H1 (cell line): ENCODE measurements at regions not wholly inside any gene's neighbourhood (a gene's known extent, or its start where the extent isn't known, plus 50 kb on each side); places are given as distances from the start of the nearest gene placed in this dataset.

ENCODE experiments used
- CTCF ChIA-PET: fragments of 300-600 bp; sonication (Branson Sonifier 250); formaldehyde crosslinking; loops from one replicate; lab custom pipeline; 2021; ENCODE audit not compliant: partially characterized antibody; lab: Charles Lee
- POLR2A ChIA-PET: fragments of 300-600 bp; sonication (Branson Sonifier 250); formaldehyde crosslinking; loops from one replicate; lab custom pipeline; 2021; ENCODE audit warnings: inconsistent platforms; ENCODE audit not compliant: partially characterized antibody; lab: Charles Lee
- DNase-seq, 2 experiments: peaks; one replicate each; pipeline versions ENCODE4 v3.0.0 to v3.0.0-alpha.2; 2010 to 2022; ENCODE audit warnings: low spot score in 2 of 2, low read depth in 1 of 2, mixed read lengths in 1 of 2
- FAIRE-seq: peaks from 2 replicates; lab custom pipeline; 2011; peaks lifted over from hg19 to GRCh38; lab: Jason Lieb, UNC
- H2AFZ ChIP-seq: 2 replicates; pipeline ENCODE4 v1.8.1; 2012; ENCODE audit warnings: low read length, inconsistent platforms
- H2AK5ac ChIP-seq: 2 replicates; pipeline ENCODE4 v1.6.1; 2013; ENCODE audit warnings: low read depth, low read length
- H2BK120ac ChIP-seq: replicated peaks from 2 replicates; pipeline ENCODE3; 2013; ENCODE audit warnings: low read depth, low read length, inconsistent platforms
- H2BK12ac ChIP-seq: 2 replicates; pipeline ENCODE4 v1.6.1; 2013; ENCODE audit warnings: low read depth, low read length
- H2BK15ac ChIP-seq: 2 replicates; pipeline ENCODE4 v1.6.1; 2013; ENCODE audit warnings: low read length
- H2BK20ac ChIP-seq: 2 replicates; pipeline ENCODE4 v1.6.1; 2013; ENCODE audit warnings: low read length
- H2BK5ac ChIP-seq: 2 replicates; pipeline ENCODE4 v1.6.1; 2013; ENCODE audit warnings: low read depth, low read length
- H3K14ac ChIP-seq: 2 replicates; pipeline ENCODE4 v1.6.1; 2013; ENCODE audit warnings: inconsistent platforms; ENCODE audit not compliant: insufficient read length
- H3K18ac ChIP-seq: 2 replicates; pipeline ENCODE4 v1.6.1; 2013; ENCODE audit warnings: low read length; ENCODE audit errors: extremely low read depth
- H3K23ac ChIP-seq: 2 replicates; pipeline ENCODE4 v1.6.1; 2013; ENCODE audit warnings: inconsistent platforms; ENCODE audit not compliant: insufficient read length
- H3K23me2 ChIP-seq: 2 replicates; pipeline ENCODE4 v1.6.1; 2013; ENCODE audit warnings: low read depth, low read length
- H3K27ac ChIP-seq: 2 replicates; pipeline ENCODE4 v1.6.1; 2011; ENCODE audit warnings: low read depth, low read length, inconsistent platforms
- H3K27me3 ChIP-seq, 4 experiments: replicated peaks in 1 of 4; 1 replicate in 1 of 4; 2 replicates in 3 of 4; pipeline versions ENCODE4 v1.6.1 to v1.8.1; 2011 to 2013; ENCODE audit warnings: low read length in 3 of 4, mild to moderate bottlenecking in 3 of 4, inconsistent platforms in 2 of 4, mixed read lengths in 2 of 4, moderate library complexity in 1 of 4; ENCODE audit not compliant: control insufficient read depth in 3 of 4, insufficient read depth in 3 of 4; ENCODE audit errors: extremely low read depth in 1 of 4
- H3K36me3 ChIP-seq, 4 experiments: 2 replicates each; pipeline versions ENCODE4 v1.6.1 to v1.8.1; 2011 to 2013; ENCODE audit warnings: mild to moderate bottlenecking in 4 of 4, low read length in 3 of 4, moderate library complexity in 2 of 4, control low read depth in 1 of 4, inconsistent platforms in 1 of 4; ENCODE audit not compliant: insufficient read depth in 4 of 4, control insufficient read depth in 2 of 4
- H3K4ac ChIP-seq: replicated peaks from 2 replicates; pipeline ENCODE3; 2013; ENCODE audit warnings: low read length, low read depth, mixed read lengths, inconsistent platforms; ENCODE audit not compliant: insufficient read length
- H3K4me1 ChIP-seq, 4 experiments: replicated peaks in 1 of 4; 1 replicate in 1 of 4; 2 replicates in 3 of 4; pipeline versions ENCODE4 v1.6.1 to v1.8.1; 2011 to 2013; ENCODE audit warnings: low read length in 3 of 4, inconsistent platforms in 2 of 4, mixed read lengths in 1 of 4; ENCODE audit not compliant: insufficient read depth in 4 of 4, control insufficient read depth in 3 of 4
- H3K4me2 ChIP-seq, 2 experiments: 2 replicates each; pipeline versions ENCODE4 v1.6.1 to v1.8.1; 2011 to 2013; ENCODE audit warnings: low read depth in 2 of 2, low read length in 2 of 2, control low read depth in 1 of 2, inconsistent platforms in 1 of 2, mild to moderate bottlenecking in 1 of 2; ENCODE audit not compliant: insufficient read depth in 1 of 2
- H3K4me3 ChIP-seq, 4 experiments: fragments of 200-600, 300-600 bp in 1 of 4; sonication (generic), shearing (Covaris generic), sonication (Bioruptor Twin) in 1 of 4; 2 replicates each; pipeline versions ENCODE4 v1.5.1 to v1.8.1; 2011 to 2016; ENCODE audit warnings: low read length in 4 of 4, low read depth in 3 of 4, control low read depth in 2 of 4, inconsistent platforms in 2 of 4, mild to moderate bottlenecking in 2 of 4, mixed read lengths in 1 of 4, moderate library complexity in 1 of 4; ENCODE audit not compliant: insufficient read depth in 2 of 4; ENCODE audit errors: extremely low read depth in 1 of 4
- H3K56ac ChIP-seq: replicated peaks from 2 replicates; pipeline ENCODE3; 2013; ENCODE audit warnings: low read depth, mild to moderate bottlenecking, mixed read lengths, low read length, inconsistent platforms; ENCODE audit not compliant: insufficient read length
- H3K79me1 ChIP-seq: 2 replicates; pipeline ENCODE4 v1.6.1; 2013; ENCODE audit warnings: low read depth, low read length, control low read depth
- H3K79me2 ChIP-seq, 2 experiments: 2 replicates each; pipeline versions ENCODE4 v1.6.1 to v1.8.1; 2012 to 2013; ENCODE audit warnings: low read length in 2 of 2, mild to moderate bottlenecking in 2 of 2, inconsistent platforms in 1 of 2; ENCODE audit not compliant: insufficient read depth in 2 of 2, control insufficient read depth in 1 of 2
- H3K9ac ChIP-seq, 4 experiments: replicated peaks in 1 of 4; 1 replicate in 1 of 4; 2 replicates in 3 of 4; pipeline versions ENCODE4 v1.6.1 to v1.8.1; 2011 to 2013; ENCODE audit warnings: low read depth in 3 of 4, low read length in 3 of 4, control low read depth in 2 of 4, mild to moderate bottlenecking in 2 of 4, moderate library complexity in 2 of 4, inconsistent platforms in 1 of 4; ENCODE audit errors: extremely low read depth in 1 of 4
- H3K9me3 ChIP-seq, 2 experiments: 2 replicates each; pipeline versions ENCODE4 v1.6.1 to v1.8.1; 2012 to 2013; ENCODE audit warnings: mild to moderate bottlenecking in 2 of 2, moderate library complexity in 2 of 2, control low read depth in 1 of 2, inconsistent platforms in 1 of 2, low read depth in 1 of 2, low read length in 1 of 2, mixed read lengths in 1 of 2; ENCODE audit not compliant: insufficient read depth in 2 of 2
- H4K20me1 ChIP-seq, 2 experiments: replicated peaks in 1 of 2; 2 replicates each; pipeline versions ENCODE3 to v1.8.1; 2011 to 2013; ENCODE audit warnings: inconsistent platforms in 2 of 2, low read length in 2 of 2, mild to moderate bottlenecking in 1 of 2; ENCODE audit not compliant: insufficient read depth in 2 of 2, control insufficient read depth in 1 of 2
- H4K5ac ChIP-seq: 2 replicates; pipeline ENCODE4 v1.6.1; 2013; ENCODE audit warnings: low read length, low read depth, mixed read lengths, inconsistent platforms; ENCODE audit not compliant: insufficient read length
- H4K8ac ChIP-seq: 2 replicates; pipeline ENCODE4 v1.8.0; 2013; ENCODE audit warnings: mild to moderate bottlenecking, moderate library complexity, low read length, inconsistent platforms; ENCODE audit not compliant: insufficient read depth; ENCODE audit errors: extremely low read depth
- H4K91ac ChIP-seq: replicated peaks from 2 replicates; pipeline ENCODE3; 2013; ENCODE audit warnings: low read length, mixed read lengths, inconsistent platforms; ENCODE audit not compliant: insufficient read length
- BCL11A ChIP-seq, 2 experiments: IDR thresholded peaks; one replicate each; pipeline ENCODE4 v1.6.1; 2011; ENCODE audit warnings: low read depth in 2 of 2, low read length in 2 of 2, mild to moderate bottlenecking in 2 of 2
- MAX ChIP-seq: IDR thresholded peaks from 2 replicates; pipeline ENCODE4 v1.6.1; 2012; ENCODE audit warnings: inconsistent platforms
- PHF8 ChIP-seq: fragments of 200-600 bp; sonication (generic); conservative IDR thresholded peaks from 2 replicates; pipeline ENCODE4 v1.7.1; 2012; ENCODE audit warnings: low read depth, mild to moderate bottlenecking, inconsistent platforms, low read length, moderate library complexity
- RBBP5 ChIP-seq: IDR thresholded peaks from 2 replicates; pipeline ENCODE4 v1.7.1; 2012; ENCODE audit warnings: low read depth, mild to moderate bottlenecking, inconsistent platforms, low read length, moderate library complexity, borderline replicate concordance
- RNF2 ChIP-seq: fragments of 200-900, 300-1000 bp; sonication (generic); IDR thresholded peaks from 2 replicates; pipeline ENCODE4 v1.7.1; 2016; ENCODE audit warnings: borderline replicate concordance, low read depth, mild to moderate bottlenecking, antibody characterized with exemption, low read length; ENCODE audit not compliant: poor library complexity, severe bottlenecking; ENCODE audit errors: missing control alignments
- TAF7 ChIP-seq: optimal IDR thresholded peaks from 2 replicates; pipeline ENCODE3; 2011; ENCODE audit warnings: low read depth, mild to moderate bottlenecking, inconsistent platforms, low read length, moderate library complexity, borderline replicate concordance

- Histone ChIP-seq H3K4me3 (no peak overlapping the region), H3K4me2 (no peak overlapping the region), H3K27me3 (no peaks in the 10 kb centered on the region), H2AK5ac (no peak overlapping the region), H2BK120ac (peak overlapping the region; percentile 58), H3K27ac (no peak overlapping the region), H3K36me3 (no peaks in the 10 kb centered on the region), H4K20me1 (no peaks in the 10 kb centered on the region), H3K79me1 (no peaks in the 10 kb centered on the region), H4K8ac (no peak overlapping the region), H2BK15ac (no peak overlapping the region), H2BK20ac (peak overlapping the region; percentile 90; the same call in 1 of the 2 replicates), H3K56ac (no peak overlapping the region), H4K5ac (no peak overlapping the region), H3K4ac (peak overlapping the region; percentile 13), H2BK5ac (no peak overlapping the region; the same call in 1 of the 2 replicates), H4K91ac (no peak overlapping the region), H3K23me2 (no peaks in the 10 kb centered on the region), H3K9me3 (peaks cover 5 to 9% of the 10 kb centered on the region in 2 experiments; a peak in 3 of 4 replicates), H3K4me1 (peaks cover 3 to 21% (median 14%) of the 10 kb centered on the region in 4 experiments; a peak in 6 of 7 replicates), H3K9ac (no peak overlapping the region), H3K14ac (no peak overlapping the region), H3K23ac (no peak overlapping the region), H3K18ac (no peak overlapping the region), H2AFZ (no peak overlapping the region), H2BK12ac (peak overlapping the region; percentile 89; the same call in 1 of the 2 replicates), H3K79me2 (no peaks in the 10 kb centered on the region)
- no peak for FAIRE-seq
- DNase-seq, result no peak
- ChIA-PET CTCF (interaction anchor here (0.7 to 5.0 kb wide), 25 partner anchors 9 to 518 kb away, joined by 3 to 44 read pairs (median 6); no protein-coding TSS in a partner anchor), POLR2A (interaction anchor here (0.8 to 3.4 kb wide), 4 partner anchors 11 to 429 kb away, joined by 3 to 22 read pairs (median 3); partner anchors contain the start of genes BRIX1, RAD1 and RAI14)
- TF ChIP-seq TAF7 (no peak), BCL11A (IDR thresholded peaks at IDR 0.05; ENCODE audit: low read depth in 2 of 2, low read length in 2 of 2) (no peak), RNF2 (no peak), PHF8 (no peak), RBBP5 (no peak), MAX (no peak)
These were observed 170.4 kb upstream of the RAI14 start for GRCh38 chr5:34485768-34486030.
